Astrocyte (in vitro differentiated cells and primary cell): ENCODE measurements at regions not wholly inside any gene's neighbourhood (a gene's known extent, or its start where the extent isn't known, plus 50 kb on each side); places are given as distances from the start of the nearest gene placed in this dataset.

ENCODE experiments used
- DNase-seq: peaks from one replicate; pipeline ENCODE4 v3.0.0-alpha.2; 2010; ENCODE audit warnings: low read depth
- FAIRE-seq: peaks from 2 replicates; lab custom pipeline; 2011; peaks lifted over from hg19 to GRCh38; lab: Jason Lieb, UNC
- H2AFZ ChIP-seq: 2 replicates; pipeline ENCODE4 v1.6.0; 2012; ENCODE audit warnings: low read depth, low read length, inconsistent platforms
- H3K27ac ChIP-seq: 2 replicates; pipeline ENCODE4 v1.5.1; 2011; ENCODE audit warnings: low read depth, low read length, inconsistent platforms
- H3K27me3 ChIP-seq: 2 replicates; pipeline ENCODE4 v1.6.0; 2011; ENCODE audit warnings: low read length, inconsistent platforms; ENCODE audit not compliant: insufficient read depth
- H3K36me3 ChIP-seq: 2 replicates; pipeline ENCODE4 v1.5.1; 2011; ENCODE audit warnings: low read length, inconsistent platforms; ENCODE audit not compliant: insufficient read depth
- H3K4me1 ChIP-seq: 2 replicates; pipeline ENCODE4 v1.5.1; 2011; ENCODE audit warnings: low read length, inconsistent platforms; ENCODE audit not compliant: insufficient read depth
- H3K4me2 ChIP-seq: 2 replicates; pipeline ENCODE4 v1.6.0; 2012; ENCODE audit warnings: low read length, inconsistent platforms
- H3K4me3 ChIP-seq: 2 replicates; pipeline ENCODE4 v1.5.1; 2011; ENCODE audit warnings: low read depth, mild to moderate bottlenecking, low read length, inconsistent platforms; ENCODE audit not compliant: insufficient read depth
- H3K79me2 ChIP-seq: 2 replicates; pipeline ENCODE4 v1.6.0; 2012; ENCODE audit warnings: mild to moderate bottlenecking, low read length, inconsistent platforms; ENCODE audit not compliant: insufficient read depth
- H3K9ac ChIP-seq: 2 replicates; pipeline ENCODE4 v1.6.0; 2012; ENCODE audit warnings: mild to moderate bottlenecking, low read length, inconsistent platforms
- H3K9me3 ChIP-seq: 2 replicates; pipeline ENCODE4 v1.5.1; 2012; ENCODE audit warnings: low read depth, mild to moderate bottlenecking, low read length, inconsistent platforms; ENCODE audit not compliant: insufficient read depth
- H4K20me1 ChIP-seq: 2 replicates; pipeline ENCODE4 v1.6.0; 2012; ENCODE audit warnings: low read length, inconsistent platforms; ENCODE audit not compliant: insufficient read depth
- H3K27ac Mint-ChIP-seq: one replicate; pipeline ENCODE4 v1.8.0; 2021; ENCODE audit warnings: mild to moderate bottlenecking, mixed read lengths; ENCODE audit not compliant: unreplicated experiment
- H3K27me3 Mint-ChIP-seq: one replicate; pipeline ENCODE4 v1.8.0; 2021; ENCODE audit warnings: low read depth, mixed read lengths; ENCODE audit not compliant: unreplicated experiment
- H3K36me3 Mint-ChIP-seq: one replicate; pipeline ENCODE4 v1.8.0; 2021; ENCODE audit warnings: low read depth, mixed read lengths; ENCODE audit not compliant: unreplicated experiment
- H3K4me1 Mint-ChIP-seq: one replicate; pipeline ENCODE4 v1.8.0; 2021; ENCODE audit warnings: low read depth, mixed read lengths; ENCODE audit not compliant: unreplicated experiment
- H3K4me3 Mint-ChIP-seq: one replicate; pipeline ENCODE4 v1.8.0; 2021; ENCODE audit warnings: mild to moderate bottlenecking, moderate library complexity, mixed read lengths; ENCODE audit not compliant: unreplicated experiment
- H3K9me3 Mint-ChIP-seq: one replicate; pipeline ENCODE4 v1.8.0; 2021; ENCODE audit warnings: mild to moderate bottlenecking, mixed read lengths; ENCODE audit not compliant: unreplicated experiment
- CTCF ChIP-seq: IDR thresholded peaks from 2 replicates; pipeline ENCODE4 v1.5.1; 2011; ENCODE audit warnings: low read depth, mild to moderate bottlenecking, inconsistent platforms, low read length, moderate library complexity; ENCODE audit not compliant: insufficient read depth
- EZH2 ChIP-seq: IDR thresholded peaks from 2 replicates; pipeline ENCODE4 v1.6.1; 2012; ENCODE audit warnings: mild to moderate bottlenecking, low read length, inconsistent platforms; ENCODE audit not compliant: insufficient read depth

- no peak overlapping the region for H3K4me3 ChIP-seq
- Mint-ChIP-seq H3K27me3 (peaks cover 11% of the 10 kb centered on the region), H3K9me3 (no peaks in the 10 kb centered on the region), H3K4me3 (no peak overlapping the region), H3K27ac (peak overlapping the region; percentile 29), H3K36me3 (no peaks in the 10 kb centered on the region), H3K4me1 (no peaks in the 10 kb centered on the region)
- H3K27me3 ChIP-seq: no peaks in the 10 kb centered on the region
- FAIRE-seq (no peak), DNase-seq (no peak)
- H3K9me3 ChIP-seq: no peaks in the 10 kb centered on the region
- no peaks in the 10 kb centered on the region for H3K36me3 ChIP-seq
- TF ChIP-seq EZH2 (no peak), CTCF (no peak)
- H3K4me1 ChIP-seq: no peaks in the 10 kb centered on the region
- no peak overlapping the region for H3K27ac ChIP-seq
- H3K4me2 ChIP-seq: no peak overlapping the region
- H3K79me2 ChIP-seq: no peaks in the 10 kb centered on the region
- no peak overlapping the region for H2AFZ ChIP-seq
- no peaks in the 10 kb centered on the region for H4K20me1 ChIP-seq
- H3K9ac ChIP-seq: no peak overlapping the region
Measured at GRCh38 chr20:39954621-39955020, 734.4 kb downstream of the MAFB start.

- no peak overlapping the region for H3K4me3 Mint-ChIP-seq
- no peak overlapping the region for H2AFZ ChIP-seq
- no peaks in the 10 kb centered on the region for H3K36me3 Mint-ChIP-seq
- H3K9me3 ChIP-seq: no peaks in the 10 kb centered on the region
- no peaks in the 10 kb centered on the region for H3K27me3 ChIP-seq
- FAIRE-seq (no peak), DNase-seq (no peak)
- no peaks in the 10 kb centered on the region for H4K20me1 ChIP-seq
- H3K27ac Mint-ChIP-seq: peak overlapping the region; percentile 7
- no peaks in the 10 kb centered on the region for H3K9me3 Mint-ChIP-seq
- peak overlapping the region; percentile 39 for H3K27ac ChIP-seq
- H3K4me3 ChIP-seq: no peak overlapping the region
- no peaks in the 10 kb centered on the region for H3K79me2 ChIP-seq
- H3K27me3 Mint-ChIP-seq: peaks cover 3% of the 10 kb centered on the region
- H3K4me1 ChIP-seq: no peaks in the 10 kb centered on the region
- H3K9ac ChIP-seq: no peak overlapping the region
- no peak overlapping the region for H3K4me2 ChIP-seq
- peaks cover 12% of the 10 kb centered on the region for H3K4me1 Mint-ChIP-seq
- no peaks in the 10 kb centered on the region for H3K36me3 ChIP-seq
- TF ChIP-seq EZH2: no peak
- TF ChIP-seq CTCF: no peak
Measured at GRCh38 chr20:39946931-39947330, 742.1 kb downstream of the MAFB start.

GRCh38 chr20:39946053-39946810, 742.8 kb downstream of the MAFB start:
- Histone ChIP-seq H4K20me1 (no peaks in the 10 kb centered on the region), H3K9ac (no peak overlapping the region), H3K79me2 (no peaks in the 10 kb centered on the region), H3K27me3 (no peaks in the 10 kb centered on the region), H3K36me3 (no peaks in the 10 kb centered on the region), H3K27ac (no peak overlapping the region), H3K4me3 (no peak overlapping the region), H3K4me2 (no peak overlapping the region), H3K9me3 (no peaks in the 10 kb centered on the region), H3K4me1 (no peaks in the 10 kb centered on the region), H2AFZ (no peak overlapping the region)
- no peak for FAIRE-seq
- Mint-ChIP-seq H3K4me3 (no peak overlapping the region), H3K27ac (peak overlapping the region; percentile 7), H3K36me3 (no peaks in the 10 kb centered on the region), H3K9me3 (no peaks in the 10 kb centered on the region), H3K4me1 (peaks cover 18% of the 10 kb centered on the region), H3K27me3 (no peaks in the 10 kb centered on the region)
- DNase-seq: no peak
- TF ChIP-seq CTCF (no peak), EZH2 (no peak)
